Spleen (tissue), 7 donors: ENCODE measurements at regions not wholly inside any gene's neighbourhood (a gene's known extent, or its start where the extent isn't known, plus 50 kb on each side); places are given as distances from the start of the nearest gene placed in this dataset.

Experiments
- POLR2AphosphoS5 ChIP-seq, 3 donors: sonication (generic); formaldehyde crosslinking; IDR thresholded peaks; one replicate each; pipeline ENCODE4 v1.5.1; 2017; ENCODE audit warnings: antibody characterized with exemption in 3 of 3
- TF ChIP-seq, protein P1 (sequence below), 11 experiments: fragments of 200-600 bp in 7 of 11; fragments of 450-650 bp in 4 of 11; sonication (generic) in 4 of 11; IDR thresholded peaks in 8 of 11; conservative IDR thresholded peaks in 3 of 11; 1 replicate in 7 of 11; 2 replicates in 4 of 11; pipeline versions ENCODE4 v1.4.0 to v1.8.0; 2016 to 2021; ENCODE audit warnings: antibody characterized with exemption in 11 of 11, inconsistent platforms in 4 of 11, mild to moderate bottlenecking in 1 of 11
- donor health status: DM: no; HTN: no; CAD: no; lungs with moderate emphysema.
- donor health status: DM: no; HTN: no; CAD: no.
- donor health status: DM: no; HTN: no; CAD: no.

- TF ChIP-seq, protein P1, sequence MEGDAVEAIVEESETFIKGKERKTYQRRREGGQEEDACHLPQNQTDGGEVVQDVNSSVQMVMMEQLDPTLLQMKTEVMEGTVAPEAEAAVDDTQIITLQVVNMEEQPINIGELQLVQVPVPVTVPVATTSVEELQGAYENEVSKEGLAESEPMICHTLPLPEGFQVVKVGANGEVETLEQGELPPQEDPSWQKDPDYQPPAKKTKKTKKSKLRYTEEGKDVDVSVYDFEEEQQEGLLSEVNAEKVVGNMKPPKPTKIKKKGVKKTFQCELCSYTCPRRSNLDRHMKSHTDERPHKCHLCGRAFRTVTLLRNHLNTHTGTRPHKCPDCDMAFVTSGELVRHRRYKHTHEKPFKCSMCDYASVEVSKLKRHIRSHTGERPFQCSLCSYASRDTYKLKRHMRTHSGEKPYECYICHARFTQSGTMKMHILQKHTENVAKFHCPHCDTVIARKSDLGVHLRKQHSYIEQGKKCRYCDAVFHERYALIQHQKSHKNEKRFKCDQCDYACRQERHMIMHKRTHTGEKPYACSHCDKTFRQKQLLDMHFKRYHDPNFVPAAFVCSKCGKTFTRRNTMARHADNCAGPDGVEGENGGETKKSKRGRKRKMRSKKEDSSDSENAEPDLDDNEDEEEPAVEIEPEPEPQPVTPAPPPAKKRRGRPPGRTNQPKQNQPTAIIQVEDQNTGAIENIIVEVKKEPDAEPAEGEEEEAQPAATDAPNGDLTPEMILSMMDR (IDR thresholded peaks at IDR 0.05 in 8 of 11, conservative IDR thresholded peaks at IDR 0.05 in 3 of 11) = no peak
- TF ChIP-seq POLR2AphosphoS5 (IDR thresholded peaks at IDR 0.05) = no peak
Measured at GRCh38 chr2:18976168-18976961, 382.1 kb downstream of the OSR1 start.
